GM19043 (cell line): ENCODE measurements at regions not wholly inside any gene's neighbourhood (a gene's known extent, or its start where the extent isn't known, plus 50 kb on each side); places are given as distances from the start of the nearest gene placed in this dataset.
"Not testable (repeated sequence)": the region's sequence is repeated elsewhere in the genome, so short reads cannot be mapped to it uniquely, and the experiment has no call there.

Source experiments
- ATAC-seq: cut with Tn5 transposase; IDR thresholded peaks from one replicate; pipeline ENCODE4 v1.9.1; 2021; ENCODE audit warnings: low read depth; ENCODE audit not compliant: unreplicated experiment

DNA sequence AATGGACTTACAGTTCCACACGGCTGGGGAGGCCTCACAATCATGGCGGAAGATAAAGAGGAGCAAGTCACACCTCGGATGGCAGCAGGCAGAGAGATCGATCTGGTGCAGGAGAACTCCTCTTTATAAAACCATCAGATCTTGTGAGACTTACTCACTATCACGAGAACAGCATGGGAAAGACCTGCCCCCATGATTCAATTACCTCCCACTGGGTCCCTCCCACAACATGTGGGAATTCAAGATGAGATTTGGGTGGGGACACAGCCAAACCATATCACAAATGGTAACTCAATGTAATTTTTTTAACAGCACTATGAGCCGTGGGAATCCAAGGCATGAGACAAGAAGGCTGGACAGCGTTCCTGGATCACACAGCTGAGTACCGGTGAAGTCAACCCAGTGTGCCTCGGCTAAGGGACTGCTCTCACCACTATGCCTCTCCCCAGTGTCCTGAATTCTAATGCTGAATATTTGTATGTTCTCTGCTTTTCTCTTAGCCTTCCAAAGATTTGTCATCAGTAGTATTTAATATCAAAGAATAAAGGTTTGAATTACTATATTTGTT is 84.3 kb downstream of the IRS2 start:
- not testable (repeated sequence) for ATAC-seq

DNA sequence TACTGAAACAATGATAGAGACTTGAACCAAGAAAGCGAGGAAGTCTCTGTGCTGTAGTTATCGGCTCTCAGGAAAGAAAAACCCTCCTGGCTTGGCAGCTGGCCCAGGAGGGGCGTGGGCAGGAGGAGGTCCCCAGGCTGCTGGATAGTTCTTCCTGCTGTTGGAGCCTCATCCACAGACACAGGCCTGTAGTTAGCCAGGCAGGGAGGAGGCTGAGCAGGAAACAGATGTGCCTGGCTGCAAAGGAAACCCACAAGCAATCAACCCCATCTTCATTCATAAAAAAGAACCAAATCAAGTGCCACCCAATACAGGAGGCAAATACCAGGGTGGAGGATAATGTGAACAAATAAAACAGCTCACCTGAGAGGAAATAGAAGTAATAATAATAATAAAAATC is 86.2 kb downstream of the IRS2 start:
- no peak for ATAC-seq

DNA sequence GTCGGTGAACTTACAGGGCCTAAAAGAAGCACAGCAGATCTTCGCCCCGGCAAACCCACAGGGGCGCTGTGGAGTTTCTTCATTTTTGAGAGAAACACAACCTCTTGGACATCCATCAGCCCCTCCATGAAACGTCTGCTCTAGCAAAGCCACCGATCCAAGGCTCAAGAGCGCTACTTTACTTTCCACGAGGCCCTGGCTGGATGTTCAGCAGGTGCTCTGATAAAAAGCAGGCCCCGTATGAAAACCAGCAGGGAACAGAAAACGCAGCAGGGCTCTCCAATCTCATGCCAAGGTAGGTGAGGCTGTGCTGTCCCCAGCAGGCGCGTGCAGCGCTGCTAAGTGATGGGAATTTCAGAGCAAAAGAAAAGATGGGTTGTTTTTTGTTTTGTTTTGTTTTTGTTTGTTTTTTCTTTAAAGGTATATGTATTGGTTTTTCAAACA is 86.7 kb downstream of the IRS2 start:
- ATAC-seq, result no peak

GRCh38 chr13:109698779-109699178 is 87.6 kb downstream of the IRS2 start:
- ATAC-seq, result no peak

GRCh38 chr13:109697936-109698335 is 88.4 kb downstream of the IRS2 start:
- no peak for ATAC-seq

GRCh38 chr13:109695402-109696190 is 90.8 kb downstream of the IRS2 start:
- no peak for ATAC-seq

GRCh38 chr13:109694972-109695371 is 91.4 kb downstream of the IRS2 start:
- ATAC-seq, result no peak

DNA sequence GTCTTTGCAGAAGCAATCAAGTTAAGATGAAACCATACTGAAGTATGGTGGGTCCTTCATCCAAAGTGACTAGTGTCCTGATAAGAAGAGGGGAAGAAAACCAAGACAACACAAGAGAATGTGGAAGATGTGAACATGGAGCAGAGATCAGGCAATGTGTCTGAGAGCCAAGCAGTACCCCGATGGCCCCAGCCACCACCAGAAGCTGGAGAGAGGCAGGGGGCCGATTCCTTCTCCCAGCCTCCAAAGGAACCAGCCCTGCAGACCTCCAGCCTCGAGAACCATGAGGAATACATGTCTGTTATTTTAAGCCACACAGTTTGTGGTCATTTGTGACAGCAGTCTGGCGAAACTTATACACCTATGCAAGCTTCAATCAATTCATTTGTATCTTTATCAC is 93.2 kb downstream of the IRS2 start:
- ATAC-seq, result no peak

DNA sequence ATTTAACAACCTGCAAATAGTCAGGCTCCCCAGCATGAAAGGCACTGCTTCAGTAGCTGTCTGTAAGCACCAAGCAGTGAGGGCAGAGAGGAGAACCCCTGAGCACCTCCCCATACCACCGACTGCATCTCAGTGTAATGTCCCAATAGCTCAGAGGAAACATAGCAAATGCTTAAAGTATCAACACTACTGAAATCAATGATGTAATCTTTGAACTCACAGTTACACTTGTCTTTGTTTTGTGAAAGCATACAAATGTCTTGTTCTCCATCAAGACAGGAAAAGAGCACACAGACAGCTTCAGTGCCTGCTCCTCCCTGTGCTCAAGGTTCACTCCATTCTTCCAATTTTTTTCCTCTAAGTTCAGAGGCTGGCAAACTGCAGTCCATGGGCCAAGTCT is 94.7 kb downstream of the IRS2 start:
- no peak for ATAC-seq

DNA sequence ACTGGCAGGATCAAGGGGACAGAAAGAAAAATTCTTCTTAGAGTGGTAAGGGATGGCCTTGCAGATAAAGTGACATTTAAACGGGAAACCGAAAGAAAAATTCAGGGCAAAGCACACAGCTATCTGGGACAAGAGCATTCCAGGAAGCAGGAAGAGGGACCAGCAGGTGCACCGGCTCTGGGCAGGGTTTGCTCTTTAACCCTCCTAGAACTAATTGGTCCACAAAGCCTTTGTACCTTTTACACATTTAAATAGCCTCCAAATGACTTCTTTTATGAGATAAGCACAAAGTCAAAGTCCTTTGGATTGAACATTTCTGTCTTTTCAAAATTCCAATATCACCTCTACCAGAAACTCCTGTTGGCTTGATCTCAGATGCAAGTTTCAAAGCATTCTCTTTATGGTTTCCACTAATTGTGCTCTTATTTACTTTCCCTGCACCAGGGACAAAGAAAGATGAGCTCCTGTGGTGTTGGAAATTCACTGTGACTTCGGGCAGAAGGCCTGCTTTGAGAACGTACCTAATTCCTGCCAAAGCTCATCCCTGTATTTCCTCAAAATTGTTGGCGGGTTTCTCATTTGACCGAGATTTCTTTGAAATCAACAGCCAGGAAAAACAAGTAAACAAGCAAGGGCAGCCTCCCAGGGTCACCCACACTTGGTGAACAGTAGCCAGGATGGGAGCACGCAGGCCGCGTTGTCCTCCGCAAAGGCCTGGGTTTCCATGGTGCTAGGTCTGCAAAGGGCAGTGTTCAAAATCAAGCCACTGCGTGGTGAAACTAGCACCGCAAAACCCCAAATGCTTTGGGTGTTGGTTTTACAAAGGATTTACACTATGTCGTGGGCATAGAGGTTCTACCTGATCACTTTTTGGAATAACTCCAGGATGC is 98.6 kb downstream of the IRS2 start:
- no peak for ATAC-seq

GRCh38 chr13:109685203-109685602 is 101.2 kb downstream of the IRS2 start:
- no peak for ATAC-seq

- no peak for ATAC-seq
Measured at GRCh38 chr13:109684824-109685202, 101.6 kb downstream of the IRS2 start.

DNA sequence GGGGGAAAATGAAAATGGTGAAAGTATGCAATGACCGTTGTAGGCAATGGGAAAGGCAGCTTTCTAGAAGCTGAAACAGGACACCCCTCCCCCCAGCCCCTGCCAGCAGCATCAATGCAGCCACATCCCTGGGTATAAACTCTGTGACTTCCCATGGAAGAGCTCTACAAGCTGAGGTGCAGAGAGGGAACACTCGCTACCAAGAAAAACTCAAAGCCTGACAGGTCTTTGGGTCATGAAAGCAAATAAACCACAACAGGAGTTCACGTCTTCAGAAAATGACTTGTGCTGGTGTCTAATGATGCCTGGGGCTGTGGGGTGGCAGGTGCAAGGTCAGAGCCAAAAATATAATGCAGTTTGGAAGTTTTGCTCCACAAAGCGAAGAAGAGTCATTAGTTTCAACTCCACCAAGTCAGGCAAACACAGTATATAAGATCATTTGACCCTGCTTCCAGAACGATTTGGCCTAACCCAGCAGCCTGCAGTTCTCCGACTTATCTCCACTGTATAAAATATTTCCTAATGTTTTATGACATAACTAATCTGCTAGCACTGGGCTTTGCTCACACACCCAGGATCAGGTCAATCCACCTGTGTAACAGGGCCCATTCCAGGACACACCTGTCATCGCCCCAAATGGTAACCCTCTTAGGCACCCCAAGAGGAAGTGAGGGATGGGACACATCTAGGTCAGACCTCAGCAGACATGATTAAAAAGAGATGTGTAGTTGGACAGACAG is 102.1 kb downstream of the IRS2 start:
- no peak for ATAC-seq

DNA sequence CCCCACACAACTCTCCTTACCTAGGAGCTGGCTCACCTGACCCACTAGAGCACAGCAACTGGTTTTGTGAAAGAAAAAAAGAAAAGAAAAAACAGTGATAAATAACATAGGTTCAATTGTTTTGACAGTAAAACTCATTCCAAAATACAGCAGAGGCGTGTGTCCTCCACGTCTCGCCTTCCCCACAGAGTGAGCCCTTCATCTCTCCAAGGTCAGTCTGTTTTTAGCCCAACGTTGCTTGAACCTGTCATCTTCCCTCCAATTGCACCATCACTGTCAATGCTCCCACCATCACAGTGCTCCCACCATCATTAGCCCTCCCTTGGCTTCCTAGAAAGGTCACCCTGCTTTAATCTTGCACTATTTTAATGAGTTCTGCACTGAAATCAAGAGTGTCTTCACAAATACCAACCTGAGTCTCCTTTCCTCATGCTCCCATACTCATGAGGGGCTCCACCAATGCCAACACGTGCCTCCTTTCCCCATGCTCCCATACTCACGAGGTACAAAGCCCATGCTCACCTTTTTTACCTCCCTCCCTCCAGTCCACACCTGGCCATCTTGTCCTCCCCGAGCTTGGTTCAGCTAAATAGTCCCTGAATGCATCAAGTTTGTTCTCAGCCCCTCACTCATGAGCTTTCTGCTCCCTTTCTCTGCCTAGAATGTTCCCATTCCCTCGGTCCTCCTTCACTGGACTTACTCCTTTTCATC is 103.7 kb downstream of the IRS2 start:
- ATAC-seq, result no peak

- no peak for ATAC-seq
Measured at GRCh38 chr13:109680930-109681329, 105.5 kb downstream of the IRS2 start.

DNA sequence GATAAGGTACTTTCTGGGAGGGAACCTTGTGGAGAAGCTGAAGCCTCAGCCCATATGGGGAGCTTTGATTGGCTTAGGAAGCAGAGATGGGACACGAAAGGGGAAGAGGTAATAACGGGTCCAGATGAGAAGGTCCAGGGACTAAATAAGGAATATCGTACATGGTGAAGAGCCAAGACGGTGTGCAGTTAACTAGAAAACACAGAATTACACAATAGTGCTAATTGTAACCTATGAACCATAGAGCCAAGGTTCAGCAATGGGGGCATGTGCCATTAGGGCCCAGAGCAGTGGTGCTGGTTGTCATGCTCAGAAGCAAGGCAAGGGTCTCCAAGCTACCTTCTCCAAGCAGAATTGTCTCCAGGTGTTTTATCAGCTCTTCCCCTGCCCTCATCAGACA is 106.1 kb downstream of the IRS2 start:
- ATAC-seq, result no peak

GRCh38 chr13:109678459-109678858 is 107.9 kb downstream of the IRS2 start:
- no peak for ATAC-seq

- ATAC-seq, result no peak
Measured at GRCh38 chr13:109677206-109677605, 109.2 kb downstream of the IRS2 start.

- no peak for ATAC-seq
Measured at GRCh38 chr13:109673477-109673876, 112.9 kb downstream of the IRS2 start.

GRCh38 chr13:109672545-109672944 is 113.8 kb downstream of the IRS2 start:
- no peak for ATAC-seq
